ENCODE measurements at regions not wholly inside any gene's neighbourhood (a gene's known extent, or its start where the extent isn't known, plus 50 kb on each side); places are given as distances from the start of the nearest gene placed in this dataset.

DNA sequence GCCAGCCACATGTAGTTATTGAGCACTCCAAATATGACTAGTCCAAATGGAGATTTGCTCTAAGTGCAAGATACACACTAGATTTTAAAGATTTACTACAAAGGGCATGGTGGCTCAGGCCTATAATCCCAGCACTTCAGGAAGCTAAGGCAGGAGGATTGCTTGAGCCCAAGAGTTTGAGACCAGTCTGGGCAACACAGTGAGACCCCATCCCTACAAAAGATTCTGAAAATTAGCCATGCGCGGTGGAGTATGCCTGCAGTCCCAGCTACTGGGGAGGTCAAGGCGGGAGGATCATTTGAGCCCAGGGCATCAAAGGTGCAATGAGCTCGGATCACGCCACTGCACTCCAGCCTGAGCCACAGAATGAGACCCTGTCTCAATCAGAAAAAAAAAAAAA is 93.5 kb upstream of the HNRNPA3 start:
- TF ChIP-seq, protein P1, sequence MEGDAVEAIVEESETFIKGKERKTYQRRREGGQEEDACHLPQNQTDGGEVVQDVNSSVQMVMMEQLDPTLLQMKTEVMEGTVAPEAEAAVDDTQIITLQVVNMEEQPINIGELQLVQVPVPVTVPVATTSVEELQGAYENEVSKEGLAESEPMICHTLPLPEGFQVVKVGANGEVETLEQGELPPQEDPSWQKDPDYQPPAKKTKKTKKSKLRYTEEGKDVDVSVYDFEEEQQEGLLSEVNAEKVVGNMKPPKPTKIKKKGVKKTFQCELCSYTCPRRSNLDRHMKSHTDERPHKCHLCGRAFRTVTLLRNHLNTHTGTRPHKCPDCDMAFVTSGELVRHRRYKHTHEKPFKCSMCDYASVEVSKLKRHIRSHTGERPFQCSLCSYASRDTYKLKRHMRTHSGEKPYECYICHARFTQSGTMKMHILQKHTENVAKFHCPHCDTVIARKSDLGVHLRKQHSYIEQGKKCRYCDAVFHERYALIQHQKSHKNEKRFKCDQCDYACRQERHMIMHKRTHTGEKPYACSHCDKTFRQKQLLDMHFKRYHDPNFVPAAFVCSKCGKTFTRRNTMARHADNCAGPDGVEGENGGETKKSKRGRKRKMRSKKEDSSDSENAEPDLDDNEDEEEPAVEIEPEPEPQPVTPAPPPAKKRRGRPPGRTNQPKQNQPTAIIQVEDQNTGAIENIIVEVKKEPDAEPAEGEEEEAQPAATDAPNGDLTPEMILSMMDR (conservative IDR thresholded peaks at IDR 0.05; ENCODE audit: low read length): no peak
- TF ChIP-seq EZH2phosphoT487 (IDR thresholded peaks at IDR 0.05; ENCODE audit: borderline replicate concordance, low read depth, low read length): no peak
- Histone ChIP-seq H3K4me1 (ENCODE audit: insufficient read depth, low read length, poor library complexity, severe bottlenecking) (no peaks in the 10 kb centered on the region), H3K9me3 (ENCODE audit: low read length) (no peaks in the 10 kb centered on the region), H3K79me2 (ENCODE audit: insufficient read depth, low read depth, low read length) (no peaks in the 10 kb centered on the region), H3K27ac (ENCODE audit: low read depth, low read length, poor library complexity, severe bottlenecking) (no peak overlapping the region), H4K20me1 (ENCODE audit: insufficient read depth, low read length) (no peaks in the 10 kb centered on the region), H3K4me3 (ENCODE audit: low read depth, low read length, poor library complexity, severe bottlenecking) (no peak overlapping the region), H2AFZ (ENCODE audit: low read length) (no peak overlapping the region), H3K4me2 (ENCODE audit: low read length) (no peak overlapping the region), H3K36me3 (ENCODE audit: insufficient read depth, low read length) (no peaks in the 10 kb centered on the region), H3K9me2 (ENCODE audit: insufficient read depth, low read length) (no peaks in the 10 kb centered on the region)
- DNase-seq (ENCODE audit: low spot score): no peak
- ChIA-PET CTCF (ENCODE audit: unreplicated experiment) (no interaction called here), POLR2A (interaction anchor here (0.6 to 1.1 kb wide), 4 partner anchors 19 to 1225 kb away, joined by 3 to 5 read pairs (median 3); no protein-coding TSS in a partner anchor)
- BruUV-seq (replicated peaks): no TSS peak
- intact Hi-C loops (cut with micrococcal nuclease; ENCODE audit: unreplicated experiment): no loop called here

- no peak overlapping the region for H3K4me2 ChIP-seq (ENCODE audit: low read length)
- no TSS peak for BruUV-seq (replicated peaks)
- no peaks in the 10 kb centered on the region for H3K9me3 ChIP-seq (ENCODE audit: low read length)
- no peak overlapping the region for H3K4me3 ChIP-seq (ENCODE audit: low read depth, low read length, poor library complexity, severe bottlenecking)
- H4K20me1 ChIP-seq (ENCODE audit: insufficient read depth, low read length): no peaks in the 10 kb centered on the region
- no peak overlapping the region for H2AFZ ChIP-seq (ENCODE audit: low read length)
- H3K4me1 ChIP-seq (ENCODE audit: insufficient read depth, low read length, poor library complexity, severe bottlenecking): no peaks in the 10 kb centered on the region
- H3K36me3 ChIP-seq (ENCODE audit: insufficient read depth, low read length): no peaks in the 10 kb centered on the region
- CTCF ChIA-PET (ENCODE audit: unreplicated experiment): no interaction called here
- no peak for TF ChIP-seq EZH2phosphoT487 (IDR thresholded peaks at IDR 0.05; ENCODE audit: borderline replicate concordance, low read depth, low read length)
- TF ChIP-seq, protein P1 (conservative IDR thresholded peaks at IDR 0.05; ENCODE audit: low read length): no peak
- intact Hi-C loops (cut with micrococcal nuclease; ENCODE audit: unreplicated experiment): no loop called here
- no peak overlapping the region for H3K27ac ChIP-seq (ENCODE audit: low read depth, low read length, poor library complexity, severe bottlenecking)
- no peaks in the 10 kb centered on the region for H3K79me2 ChIP-seq (ENCODE audit: insufficient read depth, low read depth, low read length)
- DNase-seq (ENCODE audit: low spot score): no peak
- no peaks in the 10 kb centered on the region for H3K9me2 ChIP-seq (ENCODE audit: insufficient read depth, low read length)
- POLR2A ChIA-PET: no interaction called here
Measured at GRCh38 chr2:177123048-177123447, 89.5 kb upstream of the HNRNPA3 start.

GRCh38 chr2:177124371-177124770 is 88.2 kb upstream of the HNRNPA3 start:
- BruUV-seq (replicated peaks): no TSS peak
- Histone ChIP-seq H3K36me3 (ENCODE audit: insufficient read depth, low read length) (no peaks in the 10 kb centered on the region), H3K9me3 (ENCODE audit: low read length) (no peaks in the 10 kb centered on the region), H3K4me1 (ENCODE audit: insufficient read depth, low read length, poor library complexity, severe bottlenecking) (no peaks in the 10 kb centered on the region), H3K4me2 (ENCODE audit: low read length) (no peak overlapping the region), H3K4me3 (ENCODE audit: low read depth, low read length, poor library complexity, severe bottlenecking) (no peak overlapping the region), H2AFZ (ENCODE audit: low read length) (no peak overlapping the region), H3K9me2 (ENCODE audit: insufficient read depth, low read length) (no peaks in the 10 kb centered on the region), H4K20me1 (ENCODE audit: insufficient read depth, low read length) (no peaks in the 10 kb centered on the region), H3K79me2 (ENCODE audit: insufficient read depth, low read depth, low read length) (no peaks in the 10 kb centered on the region), H3K27ac (ENCODE audit: low read depth, low read length, poor library complexity, severe bottlenecking) (no peak overlapping the region)
- intact Hi-C loops (cut with micrococcal nuclease; ENCODE audit: unreplicated experiment): no loop called here
- ChIA-PET POLR2A (interaction anchor here (0.6 kb wide), 2 partner anchors 76 to 557 kb away, joined by 3 read pairs; no protein-coding TSS in a partner anchor), CTCF (ENCODE audit: unreplicated experiment) (no interaction called here)
- DNase-seq (ENCODE audit: low spot score): no peak
- TF ChIP-seq EZH2phosphoT487 (IDR thresholded peaks at IDR 0.05; ENCODE audit: borderline replicate concordance, low read depth, low read length): no peak
- TF ChIP-seq, protein P1 (conservative IDR thresholded peaks at IDR 0.05; ENCODE audit: low read length): no peak
